Fibroblast of villous mesenchyme (primary cell): ENCODE measurements at regions not wholly inside any gene's neighbourhood (a gene's known extent, or its start where the extent isn't known, plus 50 kb on each side); places are given as distances from the start of the nearest gene placed in this dataset.
"Not testable (repeated sequence)": the region's sequence is repeated elsewhere in the genome, so short reads cannot be mapped to it uniquely, and the experiment has no call there.

Experiments
- DNase-seq: peaks from one replicate; pipeline ENCODE4 v3.0.0-alpha.2; 2010; ENCODE audit warnings: low read depth
- H3K4me3 ChIP-seq: 2 replicates; pipeline ENCODE4 v1.5.1; 2011; ENCODE audit warnings: low read depth, mild to moderate bottlenecking, low read length
- CTCF ChIP-seq: IDR thresholded peaks from 2 replicates; pipeline ENCODE4 v1.5.1; 2012; ENCODE audit warnings: low read depth, mild to moderate bottlenecking, low read length; ENCODE audit not compliant: insufficient read depth

DNA sequence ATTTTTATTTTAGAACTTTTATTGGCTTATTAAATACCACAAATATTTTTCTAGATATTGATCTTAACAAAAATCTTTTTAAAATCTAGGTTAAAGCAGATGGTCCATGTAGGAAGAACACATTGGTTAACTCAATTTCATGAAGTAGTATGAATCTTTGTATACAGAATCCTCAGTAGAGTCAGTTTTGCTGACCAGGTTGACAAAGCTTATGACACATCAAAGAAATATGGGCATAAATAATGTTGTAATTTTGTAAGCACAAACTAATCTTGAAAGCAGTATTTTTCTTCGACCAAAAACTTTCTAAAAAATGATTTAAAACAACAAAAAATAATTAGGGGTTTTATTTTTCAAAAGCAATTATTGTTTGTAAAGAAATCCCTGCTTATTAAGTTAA is 479.3 kb upstream of the PCDH10 start:
- DNase-seq, result no peak
- no peak for TF ChIP-seq CTCF
- no peak overlapping the region for H3K4me3 ChIP-seq

DNA sequence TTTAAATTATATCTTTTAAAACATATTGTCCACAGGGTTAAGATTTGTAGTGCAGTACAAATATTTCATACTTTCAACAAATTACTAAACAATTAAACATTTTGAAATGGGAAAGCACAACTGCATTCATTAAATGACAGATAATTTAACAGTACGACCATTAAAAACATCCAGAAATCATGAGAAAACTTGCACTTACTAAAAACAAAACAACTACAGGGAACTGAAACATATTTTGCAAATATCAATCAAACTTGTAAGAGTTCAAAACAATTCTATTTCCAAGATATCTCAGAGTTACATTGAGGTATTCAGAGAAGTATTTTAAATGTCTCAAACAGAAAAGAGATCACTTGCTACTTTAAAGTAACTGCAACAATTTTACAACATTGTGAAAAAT is 478.5 kb upstream of the PCDH10 start:
- no peak for TF ChIP-seq CTCF
- H3K4me3 ChIP-seq, result no peak overlapping the region
- no peak for DNase-seq

DNA sequence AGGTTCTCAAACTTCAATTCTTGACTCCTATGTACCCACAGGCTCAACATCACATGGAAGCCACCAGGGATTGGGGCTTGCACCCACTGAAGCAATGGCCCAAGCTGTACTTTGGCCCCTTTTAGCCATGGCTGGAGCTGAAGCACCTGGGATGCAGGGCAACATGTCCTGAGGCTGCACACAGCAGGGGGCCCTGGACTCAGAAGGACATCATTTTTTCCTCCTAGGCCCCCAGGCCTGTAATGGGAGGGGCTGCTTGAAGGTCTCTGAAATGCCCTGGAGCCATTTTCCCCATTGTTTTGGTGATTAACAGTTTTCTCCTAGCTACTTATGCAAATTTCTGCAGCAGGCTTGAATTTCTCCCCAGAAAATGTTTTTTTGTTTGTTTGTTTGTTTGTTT is 465.1 kb upstream of the PCDH10 start:
- no peak for TF ChIP-seq CTCF
- H3K4me3 ChIP-seq, result no peak overlapping the region
- DNase-seq, result no peak

GRCh38 chr4:132691026-132691425 is 458.1 kb upstream of the PCDH10 start:
- no peak overlapping the region for H3K4me3 ChIP-seq
- DNase-seq, result no peak
- no peak for TF ChIP-seq CTCF

GRCh38 chr4:132691668-132692067 is 457.4 kb upstream of the PCDH10 start:
- no peak overlapping the region for H3K4me3 ChIP-seq
- DNase-seq, result no peak
- no peak for TF ChIP-seq CTCF

GRCh38 chr4:132694775-132695174 is 454.3 kb upstream of the PCDH10 start:
- TF ChIP-seq CTCF, result no peak
- DNase-seq, result no peak
- H3K4me3 ChIP-seq, result no peak overlapping the region

- not testable (repeated sequence) for DNase-seq, H3K4me3 ChIP-seq
Measured at GRCh38 chr4:132697505-132697904, 451.6 kb upstream of the PCDH10 start.
